Vagina (tissue), 2 donors: ENCODE measurements at regions not wholly inside any gene's neighbourhood (a gene's known extent, or its start where the extent isn't known, plus 50 kb on each side); places are given as distances from the start of the nearest gene placed in this dataset.

Source experiments
- CTCF ChIP-seq, 3 experiments: fragments of 450-650 bp in 2 of 3; fragments of 200-600 bp in 1 of 3; sonication (generic) in 1 of 3; IDR thresholded peaks; one replicate each; pipeline ENCODE4 v1.5.1; 2017 to 2019; ENCODE audit warnings: antibody characterized with exemption in 3 of 3, mild to moderate bottlenecking in 2 of 3, moderate library complexity in 2 of 3
- POLR2A ChIP-seq, 2 donors: fragments of 450-650 bp; IDR thresholded peaks; one replicate each; pipeline ENCODE4 v1.6.1; 2017; ENCODE audit warnings: antibody characterized with exemption in 2 of 2, mild to moderate bottlenecking in 2 of 2, moderate library complexity in 2 of 2
- POLR2AphosphoS5 ChIP-seq, 2 donors: sonication (generic); formaldehyde crosslinking; IDR thresholded peaks; one replicate each; pipeline ENCODE4 v1.9.0; 2017; ENCODE audit warnings: antibody characterized with exemption in 2 of 2, mild to moderate bottlenecking in 2 of 2, low read depth in 1 of 2; ENCODE audit not compliant: insufficient read depth in 1 of 2

- TF ChIP-seq CTCF (IDR thresholded peaks at IDR 0.05) (no peak), POLR2AphosphoS5 (IDR thresholded peaks at IDR 0.05; ENCODE audit: insufficient read depth in 1 of 2, low read depth in 1 of 2) (no peak), POLR2A (IDR thresholded peaks at IDR 0.05) (no peak)
Observed at GRCh38 chr2:18066066-18066465, 187.6 kb downstream of the KCNS3 start.
